HL-60 (cell line): ENCODE measurements at regions not wholly inside any gene's neighbourhood (a gene's known extent, or its start where the extent isn't known, plus 50 kb on each side); places are given as distances from the start of the nearest gene placed in this dataset.

Experiments
- DNase-seq, 2 experiments: peaks; one replicate each; pipeline ENCODE4 v3.0.0-alpha.2; 2010 to 2020; ENCODE audit warnings: low read depth in 1 of 2, low spot score in 1 of 2
- H3K27ac ChIP-seq: fragments of 250-450 bp; sonication (Bioruptor Pico); replicated peaks from 2 replicates; pipeline ENCODE4 v1.5.1; 2020; ENCODE audit warnings: mild to moderate bottlenecking, moderate library complexity
- H3K27me3 ChIP-seq: fragments of 250-450 bp; sonication (Bioruptor Pico); 2 replicates; pipeline ENCODE4 v1.5.1; 2021; ENCODE audit warnings: mild to moderate bottlenecking, moderate library complexity; ENCODE audit not compliant: insufficient read depth, poor library complexity, severe bottlenecking
- H3K4me3 ChIP-seq: replicated peaks from 2 replicates; pipeline ENCODE4 v1.5.1; 2011; ENCODE audit warnings: mild to moderate bottlenecking, control low read depth, low read length; ENCODE audit not compliant: insufficient read depth
- GABPA ChIP-seq: IDR thresholded peaks from 2 replicates; pipeline ENCODE4 v1.6.1; 2012; ENCODE audit warnings: low read depth
- POLR2AphosphoS5 ChIP-seq: IDR thresholded peaks from 2 replicates; pipeline ENCODE4 v1.6.1; 2012; ENCODE audit warnings: low read depth
- REST ChIP-seq: IDR thresholded peaks from 2 replicates; pipeline ENCODE4 v1.6.1; 2012; ENCODE audit warnings: low read depth; ENCODE audit not compliant: insufficient replicate concordance
- SPI1 ChIP-seq: IDR thresholded peaks from 2 replicates; pipeline ENCODE4 v1.6.1; 2012; ENCODE audit warnings: low read depth, mild to moderate bottlenecking, borderline replicate concordance
- TF ChIP-seq, protein P1 (sequence below): IDR thresholded peaks from one replicate; pipeline ENCODE4 v1.5.1; 2011; ENCODE audit warnings: low read length, control low read depth, inconsistent platforms; ENCODE audit not compliant: insufficient read depth

- no peaks in the 10 kb centered on the region for H3K27me3 ChIP-seq
- no peak overlapping the region for H3K4me3 ChIP-seq
- no peak overlapping the region for H3K27ac ChIP-seq
- TF ChIP-seq POLR2AphosphoS5 (no peak), SPI1 (no peak), GABPA (no peak)
- TF ChIP-seq, protein P1, sequence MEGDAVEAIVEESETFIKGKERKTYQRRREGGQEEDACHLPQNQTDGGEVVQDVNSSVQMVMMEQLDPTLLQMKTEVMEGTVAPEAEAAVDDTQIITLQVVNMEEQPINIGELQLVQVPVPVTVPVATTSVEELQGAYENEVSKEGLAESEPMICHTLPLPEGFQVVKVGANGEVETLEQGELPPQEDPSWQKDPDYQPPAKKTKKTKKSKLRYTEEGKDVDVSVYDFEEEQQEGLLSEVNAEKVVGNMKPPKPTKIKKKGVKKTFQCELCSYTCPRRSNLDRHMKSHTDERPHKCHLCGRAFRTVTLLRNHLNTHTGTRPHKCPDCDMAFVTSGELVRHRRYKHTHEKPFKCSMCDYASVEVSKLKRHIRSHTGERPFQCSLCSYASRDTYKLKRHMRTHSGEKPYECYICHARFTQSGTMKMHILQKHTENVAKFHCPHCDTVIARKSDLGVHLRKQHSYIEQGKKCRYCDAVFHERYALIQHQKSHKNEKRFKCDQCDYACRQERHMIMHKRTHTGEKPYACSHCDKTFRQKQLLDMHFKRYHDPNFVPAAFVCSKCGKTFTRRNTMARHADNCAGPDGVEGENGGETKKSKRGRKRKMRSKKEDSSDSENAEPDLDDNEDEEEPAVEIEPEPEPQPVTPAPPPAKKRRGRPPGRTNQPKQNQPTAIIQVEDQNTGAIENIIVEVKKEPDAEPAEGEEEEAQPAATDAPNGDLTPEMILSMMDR: no peak
- DNase-seq: no peak
Measured at GRCh38 chr7:20053334-20054104, 163.7 kb downstream of the MACC1 start.

DNA sequence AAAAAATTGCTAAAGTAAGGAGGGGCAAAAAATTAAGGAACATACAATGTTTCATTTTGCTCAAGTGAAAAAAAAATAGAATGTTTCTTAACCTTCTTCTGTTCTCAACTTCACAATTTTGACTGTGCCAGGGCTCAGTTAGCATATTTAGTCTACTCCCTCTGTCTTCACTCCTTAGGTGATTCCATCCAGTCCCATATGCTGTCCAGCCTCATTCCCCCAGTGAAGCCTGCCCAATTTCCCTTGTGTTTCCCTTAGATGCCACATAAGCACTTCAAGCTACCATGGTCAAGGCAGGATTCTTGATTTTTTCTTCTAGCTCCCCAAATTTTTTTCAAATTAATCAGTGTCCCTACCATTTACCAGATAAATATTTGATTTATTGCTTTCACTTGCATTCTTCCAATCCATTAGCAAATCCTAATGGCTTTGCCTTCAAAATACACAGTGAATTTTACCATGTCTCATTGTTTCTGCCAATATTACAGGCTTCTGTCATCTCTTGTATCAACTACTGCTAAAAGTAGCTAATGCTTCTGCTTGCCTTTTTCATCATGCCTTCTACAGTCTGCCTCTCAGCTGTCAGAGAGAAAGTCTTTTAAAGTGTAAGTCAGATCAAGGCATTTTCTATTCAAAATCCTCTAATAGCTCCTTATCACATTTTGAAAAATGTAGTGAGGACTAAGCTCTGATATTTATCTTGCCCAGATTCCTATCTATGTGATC is 166.8 kb downstream of the MACC1 start:
- H3K27ac ChIP-seq: no peak overlapping the region
- TF ChIP-seq POLR2AphosphoS5 (no peak), SPI1 (no peak), REST (no peak), GABPA (no peak)
- TF ChIP-seq, protein P1: no peak
- H3K4me3 ChIP-seq: no peak overlapping the region
- no peak for DNase-seq
- no peaks in the 10 kb centered on the region for H3K27me3 ChIP-seq

DNA sequence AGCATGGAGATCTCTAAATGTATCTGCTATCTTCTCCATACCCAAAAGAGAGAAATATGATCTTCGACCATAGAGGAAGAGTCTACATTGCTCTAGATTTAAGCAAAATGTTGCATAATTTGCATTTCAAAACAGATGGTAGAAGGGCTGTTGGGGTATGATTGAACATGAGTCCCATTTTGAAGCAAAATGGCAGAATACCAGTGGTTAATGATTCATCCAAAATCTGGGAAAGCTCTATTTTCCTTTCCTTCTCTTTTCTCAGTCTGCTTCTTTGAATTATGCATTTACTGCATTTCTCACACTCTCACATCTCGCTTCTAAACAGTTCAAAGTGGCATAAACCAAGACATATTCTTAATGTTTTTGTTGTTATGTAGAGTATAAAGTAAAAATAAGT is 178.5 kb downstream of the MACC1 start:
- DNase-seq: no peak
- TF ChIP-seq REST (no peak), SPI1 (no peak), POLR2AphosphoS5 (no peak), GABPA (no peak)
- TF ChIP-seq, protein P1: no peak
- Histone ChIP-seq H3K4me3 (no peak overlapping the region), H3K27me3 (no peaks in the 10 kb centered on the region), H3K27ac (no peak overlapping the region)
